GM19452 (cell line): ENCODE measurements at regions not wholly inside any gene's neighbourhood (a gene's known extent, or its start where the extent isn't known, plus 50 kb on each side); places are given as distances from the start of the nearest gene placed in this dataset.
"Not testable (repeated sequence)": the region's sequence is repeated elsewhere in the genome, so short reads cannot be mapped to it uniquely, and the experiment has no call there.

Experiments
- ATAC-seq: cut with Tn5 transposase; IDR thresholded peaks from one replicate; pipeline ENCODE4 v1.9.1; 2021; ENCODE audit not compliant: unreplicated experiment

GRCh38 chrX:26631385-26631784 lies 415.4 kb downstream of the MAGEB5 start:
- no peak for ATAC-seq

DNA sequence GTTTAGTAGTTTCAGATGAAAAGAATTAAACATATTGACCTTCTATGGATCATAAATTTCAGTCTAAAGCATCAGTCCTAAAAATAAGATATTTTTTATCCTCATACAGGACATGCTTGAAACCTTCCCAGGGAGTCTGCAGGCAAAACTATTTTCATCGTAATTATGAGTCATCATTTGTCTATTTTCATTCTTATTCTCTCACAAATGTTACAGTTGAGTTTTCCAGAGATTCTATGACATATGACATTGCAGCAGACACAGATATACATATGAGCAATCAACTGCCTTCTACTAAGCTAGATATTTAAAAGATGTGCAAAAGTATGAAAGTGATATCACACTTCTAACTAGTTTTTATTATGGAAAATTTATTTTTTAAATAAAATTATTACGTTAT lies 398.0 kb downstream of the MAGEB5 start:
- no peak for ATAC-seq

GRCh38 chrX:26606971-26607370 lies 391.0 kb downstream of the MAGEB5 start:
- ATAC-seq = no peak

GRCh38 chrX:26597981-26598380 lies 382.0 kb downstream of the MAGEB5 start:
- ATAC-seq = no peak

DNA sequence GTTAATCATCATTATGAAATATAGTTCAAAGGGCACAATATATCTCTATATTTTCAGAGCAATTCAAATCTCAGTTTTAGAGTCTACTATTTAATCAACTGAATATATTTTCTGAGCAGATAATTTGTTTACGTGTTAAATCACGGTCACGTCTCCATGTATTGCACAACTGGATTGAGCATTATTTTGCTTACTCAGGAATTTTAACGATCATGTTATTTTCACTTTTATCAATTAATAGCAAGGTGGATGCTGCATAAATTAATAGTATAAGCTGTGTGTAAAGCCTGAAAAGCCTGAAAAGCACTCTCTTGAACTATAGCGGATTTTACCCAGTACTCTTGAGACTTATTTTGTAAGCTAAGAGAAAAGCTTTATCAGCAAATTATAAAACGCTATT lies 374.9 kb downstream of the MAGEB5 start:
- no peak for ATAC-seq

DNA sequence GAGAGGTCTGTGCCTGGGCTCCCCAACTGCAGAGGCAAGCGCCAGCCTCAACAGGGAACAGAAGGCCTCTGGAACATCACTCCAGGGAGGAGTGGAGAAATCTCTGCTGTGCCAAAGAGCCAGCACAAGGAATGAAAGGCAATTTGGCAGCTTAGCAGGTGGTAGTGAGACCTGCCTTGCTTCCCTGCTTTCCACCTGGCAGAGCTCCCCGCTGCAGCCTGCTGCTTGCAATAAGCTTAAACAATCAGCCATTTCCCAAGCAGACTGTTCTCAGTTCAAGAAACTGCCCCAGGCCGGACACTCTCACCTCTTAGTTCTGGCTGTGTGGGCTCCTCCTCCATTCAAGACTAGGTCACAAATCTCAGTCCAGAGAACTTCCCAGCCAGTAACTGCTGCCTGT lies 370.6 kb downstream of the MAGEB5 start:
- ATAC-seq = no peak

DNA sequence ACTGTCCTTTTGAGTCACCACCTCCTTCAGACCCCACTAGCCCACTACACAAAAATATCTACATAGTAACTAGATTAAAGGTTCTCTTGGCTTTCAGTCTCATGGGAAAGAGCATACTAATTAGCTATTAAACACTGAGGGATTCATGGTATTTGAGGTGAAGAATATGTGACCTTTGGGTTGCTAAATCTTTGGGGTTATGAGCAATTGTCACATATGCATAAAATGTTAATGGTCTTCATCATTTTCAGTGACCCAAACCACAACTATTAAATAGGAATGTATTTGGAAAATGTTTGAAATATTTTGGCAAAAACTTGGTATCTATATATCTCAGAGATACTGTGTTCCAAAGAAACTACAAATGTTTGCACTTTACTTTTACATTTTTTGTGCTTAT lies 365.1 kb downstream of the MAGEB5 start:
- ATAC-seq = no peak

GRCh38 chrX:26580021-26580420 lies 364.1 kb downstream of the MAGEB5 start:
- ATAC-seq = no peak

DNA sequence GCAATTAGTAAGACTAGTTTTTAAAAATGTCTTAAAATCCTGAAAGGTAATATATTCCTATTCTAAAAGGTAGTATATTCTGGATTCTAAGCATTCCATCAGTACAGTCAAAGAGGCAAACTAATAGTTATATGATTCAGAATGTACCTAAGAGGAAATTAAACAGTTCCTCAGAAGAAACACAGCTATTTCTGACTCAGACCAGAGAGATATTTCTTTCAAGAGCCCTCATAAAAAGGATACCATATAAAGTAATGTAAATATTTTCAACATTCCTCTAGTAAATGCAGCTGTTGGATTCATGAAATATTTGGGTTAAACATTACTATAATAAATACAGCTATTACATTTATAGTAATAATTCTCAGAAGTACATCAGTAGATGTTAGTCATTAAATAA lies 358.3 kb downstream of the MAGEB5 start:
- ATAC-seq = no peak

DNA sequence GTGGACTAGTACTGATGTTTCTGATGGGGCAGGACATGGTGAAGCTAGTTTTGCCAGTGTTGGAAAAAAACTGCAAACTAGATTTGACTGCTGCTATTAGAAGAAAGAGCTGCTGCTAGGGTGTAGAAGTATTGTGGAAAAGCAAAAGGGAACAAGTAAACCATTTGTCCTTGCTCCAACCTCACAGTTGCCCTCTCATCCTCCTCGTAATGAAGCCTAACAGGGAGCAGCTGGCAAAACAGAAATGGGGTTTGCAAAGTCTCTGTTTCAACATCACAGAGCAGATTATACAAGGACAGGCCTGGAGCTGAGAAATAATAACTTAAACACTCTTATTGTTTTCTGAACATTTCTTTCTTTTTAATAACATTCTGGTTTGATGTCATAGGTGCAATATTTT lies 346.2 kb downstream of the MAGEB5 start:
- ATAC-seq = no peak

- ATAC-seq = no peak
Observed at GRCh38 chrX:26559855-26560254, 343.9 kb downstream of the MAGEB5 start.

DNA sequence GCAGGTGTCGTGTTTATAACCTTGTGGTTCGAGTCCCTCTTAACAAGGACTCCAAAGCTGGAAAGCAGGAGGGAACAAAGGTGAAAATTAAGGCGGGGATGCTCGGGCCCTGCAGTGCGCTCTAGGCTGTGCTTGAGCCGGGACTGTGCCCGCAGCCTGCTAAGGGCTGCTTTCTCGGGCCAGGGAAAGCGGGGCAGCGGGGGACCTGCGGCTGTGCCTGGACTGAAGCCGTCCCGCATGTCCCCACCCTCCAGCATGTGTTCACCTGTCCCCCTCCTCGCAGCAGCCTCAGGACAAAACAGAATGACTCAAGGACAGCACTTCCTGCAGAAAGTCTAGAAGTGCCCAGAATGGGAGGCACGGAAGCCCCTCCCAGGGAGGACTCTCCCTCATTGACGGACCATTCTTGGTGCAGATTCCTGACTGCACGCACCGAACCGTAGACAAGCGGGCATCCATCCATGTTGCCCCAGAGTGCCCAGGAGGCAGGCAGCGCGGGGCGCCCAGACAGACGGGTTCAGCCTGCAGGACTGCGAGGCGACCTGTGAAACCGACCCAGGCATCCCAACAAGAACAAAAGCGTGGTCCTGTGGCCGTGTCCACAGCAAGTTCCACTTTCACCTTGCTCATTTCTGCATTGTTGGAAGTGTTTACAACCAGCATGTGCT lies 342.9 kb downstream of the MAGEB5 start:
- ATAC-seq = no peak

DNA sequence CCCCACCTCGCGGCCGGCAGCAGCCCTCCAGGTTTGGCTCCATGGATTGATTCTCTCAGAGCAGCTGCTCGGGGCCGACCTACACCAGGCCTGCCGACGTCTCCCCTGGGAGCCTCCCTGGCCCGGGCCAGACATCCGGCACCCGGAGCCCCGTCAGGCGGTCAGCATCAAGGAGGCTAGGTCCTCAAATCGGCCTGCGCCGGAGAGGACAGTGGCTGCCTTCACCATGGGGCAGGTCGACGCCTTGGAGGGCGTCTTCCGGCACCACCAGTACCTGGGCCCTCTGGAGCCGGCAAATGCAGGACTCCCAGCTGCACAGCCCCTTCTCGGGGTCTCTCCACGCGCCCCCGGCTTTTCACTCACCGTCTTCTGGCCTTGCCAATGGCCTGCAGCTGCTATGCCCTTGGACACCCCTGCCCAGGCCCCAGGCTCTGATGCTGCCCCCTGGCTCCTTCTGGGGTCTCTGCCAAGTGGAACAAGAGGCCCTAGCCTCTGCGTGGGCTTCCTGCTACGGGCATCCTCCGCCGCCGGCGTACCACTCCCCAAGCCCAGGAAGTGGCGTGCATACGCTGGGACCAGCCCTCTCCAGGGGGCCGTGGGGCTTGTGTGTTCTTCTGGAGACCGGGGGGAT lies 341.8 kb downstream of the MAGEB5 start:
- ATAC-seq = no peak

DNA sequence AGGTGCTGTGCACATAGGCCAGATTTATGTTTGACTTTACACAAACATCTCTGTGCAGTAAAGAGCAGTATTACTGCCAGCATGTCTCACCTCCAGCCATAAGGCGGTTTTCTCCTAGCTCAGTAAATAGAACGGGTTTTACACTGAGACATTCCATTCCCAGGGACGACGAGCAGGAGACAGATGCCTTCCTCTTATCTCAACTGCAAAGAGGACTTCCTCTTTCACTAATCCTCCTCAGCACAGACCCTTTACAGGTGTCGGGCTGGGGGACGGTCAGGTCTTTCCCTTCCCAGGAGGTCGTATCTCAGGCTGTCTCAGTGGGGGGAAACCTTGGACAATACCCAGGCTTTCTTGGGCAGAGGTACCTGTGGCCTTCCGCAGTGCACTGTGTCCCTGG lies 309.8 kb downstream of the MAGEB5 start:
- not testable (repeated sequence) for ATAC-seq

DNA sequence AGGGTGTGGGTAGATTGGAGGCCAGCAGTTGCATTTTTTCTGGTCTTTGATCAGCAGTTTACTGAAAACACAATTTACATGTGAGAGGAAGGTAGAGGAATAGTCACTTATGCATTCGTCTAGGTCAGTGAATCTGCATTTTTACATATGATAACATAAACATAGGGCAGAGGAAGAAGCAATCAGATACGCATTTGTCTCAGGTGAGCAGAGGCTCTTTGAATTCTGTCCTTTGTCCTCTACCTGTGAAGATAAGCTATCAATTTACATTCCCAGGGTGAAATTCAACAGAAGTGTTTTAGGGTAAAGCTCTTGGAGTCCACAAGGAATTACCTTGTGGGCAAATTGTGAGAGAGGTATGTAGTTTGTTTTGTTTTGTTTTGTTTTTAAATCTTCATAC lies 306.5 kb downstream of the MAGEB5 start:
- ATAC-seq = no peak

DNA sequence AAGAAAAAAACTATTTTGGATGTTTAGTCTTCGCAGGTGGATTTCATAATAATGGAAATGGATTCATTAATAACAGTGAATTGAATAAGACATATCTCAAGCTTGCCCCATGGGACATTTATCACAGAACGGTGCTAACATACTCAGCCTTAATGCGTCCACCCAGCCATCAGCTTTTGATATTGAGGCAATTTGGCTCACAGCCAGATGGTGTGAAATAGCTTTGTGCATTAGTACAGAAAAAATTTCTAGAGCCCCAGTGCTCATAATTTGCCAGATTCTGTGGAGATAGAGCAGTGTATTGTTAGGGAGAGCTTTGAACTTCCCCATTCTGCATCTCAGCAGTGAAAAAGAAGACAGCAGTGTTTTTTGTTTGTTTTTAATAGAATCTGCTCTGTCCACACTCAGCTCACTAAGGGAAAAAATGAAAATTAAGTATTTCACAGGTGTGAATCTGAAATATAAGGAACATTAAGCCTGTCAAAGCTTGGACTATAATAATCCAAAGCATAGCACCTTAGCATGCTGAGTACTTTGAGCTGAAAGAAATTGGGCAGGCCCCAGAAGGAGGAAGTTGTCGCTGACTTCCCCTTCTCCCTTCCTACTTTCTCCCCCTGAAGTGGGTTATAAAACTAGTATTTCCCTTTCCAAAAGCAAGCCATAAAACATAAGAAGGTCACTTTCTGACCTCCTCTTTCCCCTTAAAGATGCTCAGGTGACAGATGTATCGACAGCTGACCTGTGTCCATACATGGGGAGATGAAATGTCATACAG lies 295.8 kb downstream of the MAGEB5 start:
- no peak for ATAC-seq

GRCh38 chrX:26470941-26471340 lies 255.0 kb downstream of the MAGEB5 start:
- ATAC-seq = no peak

- ATAC-seq = no peak
Observed at GRCh38 chrX:26466387-26466786, 250.4 kb downstream of the MAGEB5 start.

GRCh38 chrX:26445288-26445687 lies 229.3 kb downstream of the MAGEB5 start:
- ATAC-seq = no peak

DNA sequence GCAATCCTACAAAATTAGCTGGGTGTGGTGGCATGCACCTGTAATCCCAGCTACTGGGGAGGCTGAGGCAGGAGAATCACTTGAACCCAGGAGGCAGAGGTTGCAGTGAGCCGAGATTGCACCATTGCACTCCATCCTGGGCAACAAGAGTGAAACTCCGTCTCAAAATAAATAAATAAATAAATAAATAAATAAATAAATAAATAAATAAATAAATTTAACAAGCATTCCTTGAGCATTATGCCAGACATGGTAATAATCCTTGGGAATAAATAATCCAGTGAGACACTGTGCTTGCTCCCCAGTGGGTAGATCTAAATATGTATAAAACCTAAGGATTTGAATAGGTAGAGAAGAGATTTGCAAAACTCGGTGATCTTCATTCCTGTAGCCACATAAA lies 228.4 kb downstream of the MAGEB5 start:
- not testable (repeated sequence) for ATAC-seq

DNA sequence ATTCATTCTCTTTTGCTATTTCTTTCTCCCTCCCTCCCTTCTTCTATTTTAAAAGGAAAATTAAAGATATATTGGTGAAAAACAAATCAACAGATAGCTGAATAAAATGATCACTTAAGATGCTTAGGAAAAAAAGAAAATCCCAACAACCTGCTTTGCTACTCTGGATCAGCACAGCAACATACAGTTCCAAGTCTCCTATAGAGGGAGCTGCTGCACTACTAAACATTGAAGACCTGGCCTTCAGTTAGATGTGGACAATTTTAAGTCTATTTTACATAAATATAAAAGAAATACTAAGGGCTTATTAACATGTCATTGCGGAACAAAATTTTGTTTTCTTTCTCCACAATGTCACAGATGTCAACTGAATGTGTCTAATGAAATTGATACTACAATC lies 226.4 kb downstream of the MAGEB5 start:
- no peak for ATAC-seq

DNA sequence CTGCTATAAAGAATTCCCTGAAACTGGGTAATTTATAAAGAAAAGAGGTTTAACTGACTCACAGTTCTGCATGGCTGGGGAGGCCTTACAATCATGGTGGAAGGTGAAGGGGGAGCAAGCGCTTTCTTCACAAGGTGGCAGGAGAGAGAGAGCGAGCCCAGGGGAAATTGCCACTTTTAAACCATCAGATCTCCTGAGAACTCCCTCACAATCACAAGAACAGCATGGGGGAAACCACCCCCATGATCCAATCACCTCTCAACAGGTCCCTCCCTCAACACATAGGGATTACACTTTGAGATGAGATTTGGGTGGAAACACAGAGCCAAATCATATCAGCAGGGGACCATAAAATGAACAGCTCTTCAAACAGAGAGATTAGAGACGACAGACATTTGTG lies 198.6 kb downstream of the MAGEB5 start:
- ATAC-seq = no peak
